Bone marrow (tissue), 2 donors: ENCODE measurements at regions not wholly inside any gene's neighbourhood (a gene's known extent, or its start where the extent isn't known, plus 50 kb on each side); places are given as distances from the start of the nearest gene placed in this dataset.
"Not testable (repeated sequence)": the region's sequence is repeated elsewhere in the genome, so short reads cannot be mapped to it uniquely, and the experiment has no call there.

Experiments
- DNase-seq, 2 donors: peaks; one replicate each; lab custom pipeline; 2025; lab: John Stamatoyannopoulos, UW

DNA sequence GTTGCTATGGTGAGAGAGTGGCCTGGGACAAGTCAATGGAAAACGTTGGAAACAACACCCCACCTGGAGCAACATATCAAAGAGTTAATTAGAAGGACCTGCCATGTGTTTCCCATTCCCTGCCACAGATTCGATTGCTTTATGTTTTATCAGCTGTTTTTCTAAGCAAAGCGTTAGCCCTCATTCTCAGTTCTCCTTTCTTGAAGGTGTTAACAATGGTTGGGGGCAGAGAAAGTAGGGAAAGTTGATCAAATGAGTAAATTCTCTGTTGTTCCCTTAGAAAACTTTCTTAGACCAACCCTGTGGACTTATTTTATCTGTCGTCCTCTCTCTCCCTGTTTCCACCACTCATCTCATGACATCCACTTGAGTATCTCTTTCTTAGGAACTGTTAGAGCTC lies 102.5 kb downstream of the ADAMTS15 start:
- DNase-seq: no peak

DNA sequence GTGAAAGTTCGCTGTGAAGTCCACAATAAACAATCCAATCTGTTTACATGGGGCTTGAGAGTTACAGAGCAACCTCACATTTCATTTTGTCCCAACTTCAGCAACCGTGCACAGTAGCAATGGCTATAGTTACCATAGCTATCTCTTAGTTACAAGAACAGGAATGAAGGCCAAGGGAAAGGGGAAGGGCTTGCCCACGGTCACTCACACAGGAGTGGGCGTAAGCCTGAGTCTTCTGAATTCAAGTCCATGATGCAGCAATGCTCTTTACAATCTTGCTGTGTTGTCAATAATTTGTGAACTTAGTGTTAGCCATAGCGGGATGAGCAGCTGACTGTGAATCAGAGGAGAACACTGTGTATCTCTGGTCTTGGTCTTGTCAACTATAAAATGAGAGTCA lies 102.9 kb downstream of the ADAMTS15 start:
- no peak for DNase-seq

DNA sequence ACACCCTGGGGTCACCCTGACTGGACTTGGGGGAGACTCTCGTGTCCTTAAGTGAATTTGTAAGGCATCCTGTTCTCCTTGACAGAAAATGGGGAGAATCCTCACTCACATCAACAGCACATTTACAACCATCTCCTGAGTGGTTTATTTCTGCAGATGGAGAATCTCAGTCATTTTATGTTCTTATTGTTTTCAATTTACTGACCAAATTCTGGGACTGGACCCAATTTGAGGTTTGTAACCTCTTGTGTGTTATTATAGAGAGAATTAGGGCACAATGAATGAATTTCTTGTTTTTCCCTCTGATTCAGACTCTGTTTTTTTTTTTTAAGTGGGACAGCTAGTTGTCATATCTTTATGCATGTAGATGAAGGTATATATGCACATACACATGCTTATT lies 104.9 kb downstream of the ADAMTS15 start:
- DNase-seq: no peak

DNA sequence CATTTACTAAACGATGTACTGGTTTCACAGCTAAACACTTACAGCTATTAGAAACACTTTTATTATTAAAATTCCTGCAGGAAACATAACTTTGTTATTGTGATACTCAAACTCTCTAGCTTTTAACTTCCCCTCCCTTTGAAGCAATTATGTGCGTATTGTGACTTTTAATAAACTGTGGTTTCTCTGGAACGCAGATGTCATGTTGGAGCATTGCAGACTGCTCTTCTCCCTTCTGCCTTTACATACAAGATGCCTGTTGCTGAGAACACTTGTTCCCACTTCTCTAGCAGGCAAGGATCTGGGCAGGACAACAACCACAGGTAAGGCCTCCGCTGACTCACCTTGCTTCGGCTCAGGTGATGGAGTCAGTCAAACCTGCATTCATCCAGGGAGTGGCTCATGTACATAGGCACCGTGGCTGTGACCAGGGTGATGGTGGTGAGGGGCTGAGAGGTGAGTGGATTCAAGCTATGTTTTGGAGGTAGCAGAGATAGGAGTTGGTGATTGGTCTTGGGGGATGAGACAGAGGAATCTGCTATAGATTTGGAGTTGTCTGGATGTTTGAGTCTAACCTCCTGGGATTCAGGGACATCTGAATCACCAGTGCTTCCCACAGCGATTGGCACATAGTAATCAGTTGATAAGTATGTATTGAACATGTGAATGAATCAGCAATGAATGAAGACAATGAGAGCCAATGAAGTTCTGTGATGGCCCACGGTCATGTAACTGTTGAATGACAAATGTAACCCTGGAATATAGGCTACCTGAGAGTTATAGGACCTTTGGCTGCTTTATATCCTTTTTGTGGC lies 106.0 kb downstream of the ADAMTS15 start:
- DNase-seq: no peak

DNA sequence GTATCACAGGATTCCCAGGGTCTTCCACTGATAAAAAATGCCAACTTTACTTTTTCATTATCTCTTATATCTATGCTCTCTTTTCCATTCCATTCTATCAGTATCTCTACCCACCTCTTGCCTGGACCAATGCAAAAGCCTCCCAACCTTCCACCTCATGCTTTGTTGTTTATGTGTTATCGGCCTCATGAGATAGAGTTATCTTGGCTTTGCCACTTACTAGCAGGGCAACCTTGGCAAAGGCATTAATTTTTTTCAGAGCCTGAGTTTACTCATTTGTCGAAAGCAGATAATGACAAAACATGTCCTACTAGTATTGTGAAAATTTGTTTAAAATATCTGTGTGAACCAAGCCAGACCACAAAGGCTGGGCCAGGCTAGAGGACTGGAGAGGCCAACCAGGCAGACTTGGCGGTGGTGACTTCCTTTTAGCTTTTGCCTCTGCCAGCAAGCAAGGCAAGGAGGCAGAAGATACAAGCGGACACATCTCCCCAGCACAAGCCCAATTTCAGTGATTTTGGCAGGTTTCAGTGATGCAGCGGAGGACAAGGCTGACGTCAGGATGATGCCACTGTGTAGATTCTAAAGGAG lies 106.9 kb downstream of the ADAMTS15 start:
- no peak for DNase-seq

DNA sequence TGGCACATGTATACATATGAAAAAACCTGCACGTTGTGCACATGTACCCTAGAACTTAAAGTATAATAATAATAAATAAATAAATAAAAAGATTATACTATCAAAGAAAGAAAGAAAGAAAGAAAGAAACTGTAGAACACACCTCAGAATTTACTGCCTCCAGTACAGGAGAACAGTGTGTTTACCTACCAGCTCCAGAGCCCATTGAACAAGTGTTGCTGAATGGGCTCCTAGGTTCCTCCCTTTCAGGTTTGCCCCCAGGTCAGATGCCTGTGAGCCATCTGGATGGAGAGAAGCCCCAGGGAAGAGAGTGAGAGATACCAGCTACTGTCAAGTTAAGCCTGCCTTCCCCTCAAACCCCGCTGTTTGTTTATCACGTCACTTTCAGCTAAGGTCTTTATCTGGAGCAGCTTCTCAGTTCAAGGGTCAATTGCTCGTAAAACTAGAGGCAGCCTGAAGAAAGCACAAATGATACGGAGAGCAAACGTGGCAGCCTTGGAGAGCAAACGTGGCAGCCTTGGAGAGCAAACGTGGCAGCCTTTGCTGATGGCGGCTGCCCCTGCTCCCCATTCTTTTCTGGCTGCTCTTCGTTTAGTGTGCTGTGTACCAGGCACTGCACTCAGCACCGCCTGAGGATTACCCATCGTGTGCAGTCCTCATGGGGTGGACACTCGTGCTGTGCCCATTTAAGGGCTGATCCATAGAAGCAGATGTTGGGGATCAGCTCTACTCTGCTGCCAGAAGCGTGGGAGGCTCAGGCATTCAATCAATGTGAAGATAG lies 111.7 kb downstream of the ADAMTS15 start:
- DNase-seq: no peak

DNA sequence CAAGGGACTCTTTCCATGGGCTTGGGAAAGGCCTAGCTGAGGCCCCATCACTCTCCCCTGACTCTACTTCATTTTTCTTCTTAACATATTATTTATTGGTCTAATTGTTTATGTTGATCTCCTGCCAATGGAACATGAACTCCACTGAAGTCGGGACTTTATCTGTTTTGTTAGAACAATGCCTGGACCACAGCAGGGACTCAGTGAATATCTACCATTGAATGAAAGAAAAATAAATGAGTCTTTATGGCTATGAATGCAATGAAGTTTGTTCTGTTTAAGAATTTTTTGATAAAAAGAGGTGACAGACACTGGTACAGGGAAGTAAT lies 112.3 kb downstream of the ADAMTS15 start:
- no peak for DNase-seq

DNA sequence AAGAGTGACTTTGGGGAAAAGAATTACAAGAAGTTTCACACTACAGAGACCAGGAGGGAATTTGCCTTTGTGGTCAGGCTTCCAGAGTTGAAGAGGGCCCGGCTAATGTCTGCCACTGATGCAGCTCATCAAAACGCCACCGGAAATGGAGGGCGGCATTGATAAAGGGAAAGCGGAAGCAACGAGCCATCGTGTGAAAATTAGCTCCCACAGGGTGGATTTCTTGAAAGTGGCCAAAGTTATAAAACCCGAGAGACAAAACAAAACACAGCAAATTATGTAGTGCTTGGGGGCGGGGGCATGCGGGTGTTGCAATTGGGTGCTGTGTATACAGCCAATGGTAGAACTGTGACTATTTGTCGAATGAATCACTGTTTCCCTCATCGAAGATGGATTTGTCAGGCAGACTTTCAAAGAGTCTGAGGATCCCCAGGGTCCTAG lies 113.0 kb downstream of the ADAMTS15 start:
- no peak for DNase-seq

DNA sequence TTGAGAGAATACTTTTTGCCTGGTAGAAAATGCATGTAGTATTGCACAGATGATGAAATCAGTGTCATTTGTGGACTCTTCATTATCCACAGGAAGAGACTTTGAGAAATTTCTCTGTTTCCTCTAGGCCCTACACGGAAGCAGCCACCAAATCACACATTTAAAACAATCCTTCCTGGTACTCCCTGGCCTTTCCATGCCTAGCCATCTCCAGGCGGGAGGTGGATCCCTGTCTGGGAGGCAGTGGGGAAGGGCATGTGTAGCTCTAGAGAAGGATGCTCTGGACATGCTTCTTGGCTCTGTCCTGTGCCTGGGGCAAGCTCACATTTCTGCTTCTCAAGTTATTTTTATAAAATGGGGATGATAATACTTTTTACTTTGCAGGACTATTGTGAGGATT lies 114.1 kb downstream of the ADAMTS15 start:
- no peak for DNase-seq

DNA sequence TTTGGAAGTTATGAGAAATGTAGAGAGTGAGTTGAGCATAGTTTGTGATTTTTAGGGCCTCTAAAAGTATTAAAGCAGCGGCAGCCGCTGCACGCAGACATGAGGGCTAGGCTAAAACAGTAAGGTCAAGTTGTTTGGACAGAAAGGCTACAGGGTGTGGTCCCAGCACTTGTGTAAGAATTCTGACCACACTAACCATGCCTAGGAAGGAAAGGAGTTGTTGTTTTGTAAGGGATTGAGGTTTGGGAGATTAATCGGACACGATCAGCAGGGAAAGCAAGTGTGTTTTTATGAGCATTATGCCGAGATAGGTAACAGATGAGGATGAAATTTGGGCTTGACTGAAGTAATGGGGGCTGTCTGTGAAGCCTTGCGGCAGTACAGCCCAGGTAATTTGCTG lies 117.9 kb downstream of the ADAMTS15 start:
- not testable (repeated sequence) for DNase-seq

DNA sequence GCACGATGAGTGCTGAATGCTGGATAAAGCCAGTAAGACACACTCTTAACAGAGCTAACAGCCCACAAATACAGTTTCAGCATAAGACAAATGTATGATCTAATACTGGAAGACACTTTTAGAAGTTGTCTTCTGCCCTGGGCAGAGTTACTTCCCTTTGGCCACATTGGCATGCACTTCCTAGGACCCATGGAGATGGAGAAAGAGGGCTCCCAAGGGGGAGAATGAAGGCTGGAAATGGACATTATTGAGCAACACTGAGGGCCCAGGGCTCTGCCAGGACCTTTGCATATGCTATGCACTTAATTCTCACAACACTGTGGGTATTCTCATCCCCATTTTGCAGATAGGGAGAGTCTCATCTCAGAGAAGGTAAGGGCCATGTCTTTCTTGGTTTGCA lies 123.1 kb downstream of the ADAMTS15 start:
- no peak for DNase-seq

DNA sequence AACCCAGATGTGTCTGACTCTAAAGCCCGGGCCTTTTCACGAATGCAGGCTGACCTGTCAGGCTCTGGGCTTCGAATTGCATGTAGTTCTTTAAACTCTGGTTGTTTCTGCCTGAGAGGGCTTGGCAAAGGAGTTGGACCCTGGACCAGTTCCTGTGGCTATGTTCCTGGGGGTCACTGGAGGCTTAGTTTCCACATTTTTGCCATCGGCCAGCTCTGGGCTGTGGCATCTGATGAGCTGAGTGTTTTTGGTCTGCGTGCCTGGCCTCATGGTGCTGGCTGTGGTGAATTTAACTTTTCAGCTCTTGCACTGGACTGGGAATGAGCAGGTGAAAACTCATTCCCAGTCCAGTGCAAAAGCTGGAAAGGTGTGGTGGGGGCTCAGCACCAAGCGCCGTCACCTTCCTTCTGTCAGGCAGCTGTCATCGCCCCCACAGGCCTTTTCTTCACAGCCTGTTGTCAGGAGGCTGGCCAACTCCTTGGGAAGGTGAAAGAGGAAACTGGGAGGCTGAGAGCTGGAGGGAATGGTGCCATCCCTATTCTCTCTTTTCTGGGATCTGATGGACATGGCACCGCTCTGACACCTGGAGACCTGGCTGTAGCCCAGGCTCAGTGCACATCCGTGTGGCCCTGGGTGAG lies 123.6 kb downstream of the ADAMTS15 start:
- no peak for DNase-seq

DNA sequence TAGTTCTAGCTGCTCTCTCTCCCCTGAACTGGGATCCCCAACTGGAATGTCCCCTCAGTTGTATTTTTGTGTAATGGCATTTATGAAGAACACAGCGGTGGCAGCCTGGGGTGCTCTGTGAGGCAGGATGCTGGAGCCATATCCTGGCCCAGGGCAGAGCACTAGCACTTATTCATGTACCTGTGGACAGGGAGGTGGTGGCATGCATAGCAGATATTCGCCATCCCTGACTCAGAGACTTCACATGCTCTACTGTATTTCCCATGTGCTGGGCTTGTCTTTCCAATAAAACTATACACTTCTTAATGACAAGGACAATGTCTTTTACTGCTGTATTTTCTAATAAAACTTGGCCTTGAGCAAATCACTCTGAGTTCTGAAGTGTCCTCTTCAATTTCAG lies 125.3 kb downstream of the ADAMTS15 start:
- DNase-seq: no peak

DNA sequence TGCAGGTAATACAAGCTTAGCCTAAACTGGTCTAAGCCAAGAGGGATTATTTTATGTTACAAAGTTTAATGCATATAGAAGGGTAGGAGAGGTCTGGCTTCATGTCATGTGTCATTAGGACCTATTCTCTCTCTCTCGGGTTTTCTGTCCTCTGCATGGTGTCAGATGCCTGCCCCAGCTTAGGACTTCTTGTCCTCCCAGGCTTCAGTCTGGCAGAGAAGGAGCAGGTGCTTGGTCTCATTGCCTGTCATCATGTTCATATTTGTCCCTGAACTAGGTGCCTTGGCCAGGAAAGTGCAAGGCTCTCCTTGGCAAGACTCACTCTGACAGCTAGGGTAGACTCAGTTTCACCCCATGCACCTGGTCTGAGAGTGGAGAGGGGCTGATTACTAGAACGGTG lies 126.3 kb downstream of the ADAMTS15 start:
- no peak for DNase-seq

DNA sequence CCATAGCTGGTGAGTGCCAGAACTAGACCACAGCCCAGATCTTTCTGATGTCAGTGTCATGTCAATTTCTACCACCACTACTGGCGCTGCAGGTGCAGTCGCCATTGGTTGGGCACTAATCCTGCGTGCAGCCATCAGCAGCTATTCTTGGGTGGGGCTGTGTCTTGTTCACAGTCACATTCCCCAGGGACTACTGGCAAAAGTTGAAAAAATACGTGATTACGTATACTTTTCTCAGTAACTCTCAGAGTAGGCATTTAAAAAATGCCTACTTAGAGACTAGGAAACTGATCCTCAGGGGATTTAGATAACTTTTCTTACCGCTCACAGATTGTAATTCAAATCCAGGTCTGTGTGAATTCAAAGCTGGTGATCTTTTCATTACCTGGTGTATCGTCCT lies 127.7 kb downstream of the ADAMTS15 start:
- no peak for DNase-seq

DNA sequence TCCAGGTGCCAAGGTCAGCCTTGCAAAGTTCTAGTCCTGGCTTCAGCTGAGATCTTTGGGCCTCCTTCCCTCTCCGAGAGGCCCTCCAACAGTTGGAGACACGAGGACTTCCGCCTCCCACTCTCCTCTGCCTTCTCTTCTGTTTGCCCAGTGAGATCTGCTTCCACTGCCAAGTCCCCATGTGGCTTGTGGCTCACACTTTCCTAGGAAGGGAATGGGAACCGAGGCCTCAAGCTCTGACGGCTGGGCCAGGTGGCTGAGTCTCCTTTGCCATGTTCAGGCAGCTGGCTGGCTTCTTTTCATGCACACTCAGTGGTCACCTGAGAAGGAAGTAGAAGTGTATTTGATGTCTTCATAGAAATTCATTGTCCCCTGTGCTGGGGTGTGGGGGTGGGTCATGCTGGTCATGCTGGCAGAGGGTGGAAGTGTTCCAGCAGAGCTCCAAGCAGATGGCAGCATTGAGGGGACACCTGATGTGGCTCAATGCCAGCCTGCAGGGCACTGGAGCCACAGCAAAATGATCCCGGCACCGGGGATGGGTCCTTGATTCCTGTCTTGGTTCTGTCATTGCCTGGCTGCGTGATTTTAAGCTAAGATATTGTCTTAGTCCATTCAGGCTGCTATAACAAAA lies 130.4 kb downstream of the ADAMTS15 start:
- no peak for DNase-seq

DNA sequence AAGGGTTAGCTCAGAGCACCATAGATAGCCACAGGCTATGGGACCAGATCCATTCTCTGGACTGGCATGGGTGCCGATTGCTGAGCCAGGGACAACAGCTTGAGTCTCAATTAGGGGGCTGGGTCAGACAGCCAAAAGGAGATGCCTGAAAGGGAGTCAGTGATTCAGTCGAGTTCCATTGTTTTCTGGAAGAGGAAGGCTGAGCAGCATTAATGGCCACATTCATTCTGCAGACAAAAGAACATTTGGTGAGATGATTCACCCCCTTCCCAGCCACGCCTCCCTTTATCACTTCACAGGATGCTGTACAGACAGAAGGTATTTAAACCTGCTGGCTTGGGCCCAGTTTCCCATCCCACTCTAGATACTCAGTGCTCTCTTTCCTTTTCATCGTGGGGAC lies 131.9 kb downstream of the ADAMTS15 start:
- no peak for DNase-seq

DNA sequence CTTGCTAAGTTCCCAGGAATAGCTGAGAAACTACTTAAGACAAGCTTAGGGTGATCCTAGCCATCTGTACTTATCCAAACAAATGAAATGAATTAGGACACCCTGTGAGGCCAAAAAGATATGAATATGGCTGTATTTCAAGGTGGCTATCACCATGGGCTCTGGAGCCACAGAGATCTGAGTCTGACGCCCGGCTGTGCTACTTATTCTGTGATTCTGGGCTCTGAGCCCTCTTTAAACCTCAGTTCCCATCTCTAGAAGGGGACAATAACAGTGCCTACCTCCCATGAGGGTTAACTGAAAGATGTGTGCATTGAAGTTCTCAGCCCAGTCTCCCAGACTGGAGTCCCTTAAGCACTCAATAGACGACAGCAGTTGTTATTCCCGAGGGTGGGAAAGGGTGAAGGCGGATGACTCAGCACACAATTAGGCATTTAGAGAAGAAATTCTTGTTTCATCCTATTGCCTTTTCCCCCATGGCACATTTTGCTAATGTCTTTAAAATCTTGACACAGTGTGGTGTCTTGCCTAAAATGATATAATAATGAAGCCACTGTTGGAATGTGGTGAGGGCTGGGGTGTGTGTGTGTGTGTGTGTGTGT lies 132.5 kb downstream of the ADAMTS15 start:
- DNase-seq: no peak

DNA sequence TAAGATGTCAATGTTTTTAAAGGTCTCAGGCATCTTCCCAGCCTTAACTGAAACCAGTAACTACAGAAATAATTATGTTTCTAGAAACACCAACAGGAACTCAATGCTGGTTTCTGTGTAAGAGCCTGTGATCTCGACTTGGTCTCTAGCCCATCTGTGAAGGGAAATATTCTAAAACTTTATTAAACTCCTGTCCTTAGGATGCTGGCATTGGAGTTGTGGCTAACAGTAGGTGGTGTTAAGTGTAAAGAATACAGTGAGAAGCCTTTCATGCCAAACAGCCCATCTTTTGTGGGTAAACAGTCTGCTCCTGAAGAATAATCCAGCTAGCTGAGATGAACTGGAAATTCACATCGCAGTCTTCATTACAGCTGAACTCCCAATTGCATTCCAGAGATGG lies 133.2 kb downstream of the ADAMTS15 start:
- DNase-seq: no peak

DNA sequence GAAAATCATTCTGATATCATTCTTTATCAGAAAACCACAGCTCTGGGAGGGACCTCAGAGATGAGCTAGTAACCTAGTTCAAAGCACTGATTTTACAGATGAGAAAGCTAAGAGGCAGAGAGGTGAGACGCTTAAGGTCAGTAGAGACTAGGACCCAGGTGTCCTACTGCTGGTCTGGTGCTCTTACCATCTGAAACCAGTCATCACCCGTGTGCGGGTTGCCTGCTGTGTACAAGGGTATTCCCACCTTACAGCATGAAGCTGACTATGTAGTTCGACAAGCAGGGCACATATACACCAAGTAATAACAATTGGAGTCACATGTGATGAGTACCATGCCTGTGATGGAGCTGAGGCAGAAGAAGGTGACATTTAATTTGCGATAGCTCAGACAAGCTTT lies 133.7 kb downstream of the ADAMTS15 start:
- no peak for DNase-seq

DNA sequence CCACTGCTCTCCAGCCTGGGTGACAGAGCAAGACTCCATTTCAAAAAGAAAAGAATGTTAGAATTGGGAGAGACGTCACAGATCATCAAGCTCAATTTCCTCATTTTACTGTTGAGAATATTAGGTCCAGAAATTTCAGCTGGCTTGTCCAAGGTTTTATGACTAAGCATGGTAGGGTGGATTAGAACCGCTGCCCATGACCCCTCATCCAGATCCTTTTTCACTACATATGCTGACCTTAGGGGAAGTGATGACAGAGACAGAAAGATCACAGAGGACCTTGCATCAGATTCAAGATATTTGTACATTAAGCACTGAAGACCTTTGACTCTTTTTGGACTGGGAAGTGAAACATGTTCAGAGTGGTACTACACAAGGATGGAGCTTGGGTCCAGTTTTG lies 134.5 kb downstream of the ADAMTS15 start:
- no peak for DNase-seq

DNA sequence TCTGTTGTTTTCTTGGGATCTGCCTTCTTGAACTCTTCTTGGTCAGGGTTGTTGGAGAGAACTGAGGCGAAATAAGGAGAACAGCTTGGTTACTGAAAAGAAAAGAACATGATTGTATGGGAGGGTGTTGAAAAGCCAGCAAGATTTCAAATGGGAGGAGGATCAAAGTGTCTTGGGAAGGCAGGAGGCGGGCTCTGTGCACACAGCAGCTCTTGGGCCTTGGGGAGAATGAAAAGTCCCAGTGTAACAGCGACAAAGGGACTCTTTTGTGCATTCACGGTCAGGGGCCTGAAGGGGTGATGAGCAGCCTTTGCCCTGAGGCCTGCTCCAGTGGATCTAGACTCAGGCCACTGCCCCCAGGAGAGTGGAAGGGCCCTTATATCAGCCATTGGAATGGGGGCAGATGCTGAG lies 135.4 kb downstream of the ADAMTS15 start:
- DNase-seq: no peak
